IMR-90 (cell line): ENCODE measurements at regions not wholly inside any gene's neighbourhood (a gene's known extent, or its start where the extent isn't known, plus 50 kb on each side); places are given as distances from the start of the nearest gene placed in this dataset.

Source experiments
- ATAC-seq: fragments of 200-7000 bp; cut with Tn5 transposase; 2 replicates; pipeline ENCODE4 v1.9.1; 2020; ENCODE audit warnings: low read depth, mild to moderate bottlenecking, moderate library complexity
- BruUV-seq: library from RNA; stranded (reverse); fragments of 400-500 nt; replicated peaks from 2 replicates; lab custom pipeline; 2021; lab: Mats Ljungman, UMichigan
- CTCF ChIA-PET: fragments of 300-600 bp; formaldehyde crosslinking; extraction: SDS; loops from one replicate; lab custom pipeline; 2021; ENCODE audit warnings: antibody characterized with exemption; lab: Yijun Ruan, JAX
- POLR2A ChIA-PET: fragments of 300-600 bp; sonication (Branson Sonifier 250); formaldehyde crosslinking; loops from one replicate; lab custom pipeline; 2022; ENCODE audit warnings: antibody characterized with exemption; ENCODE audit not compliant: unreplicated experiment; lab: Charles Lee
- DNase-seq: peaks from one replicate; pipeline ENCODE4 v3.0.0; 2013
- H2AFZ ChIP-seq: replicated peaks from 2 replicates; pipeline ENCODE3; 2013; ENCODE audit warnings: low read length, mild to moderate bottlenecking; ENCODE audit not compliant: poor library complexity
- H2AK5ac ChIP-seq: 2 replicates; pipeline ENCODE4 v1.6.1; 2013; ENCODE audit warnings: low read depth, low read length, inconsistent platforms
- H2AK9ac ChIP-seq: replicated peaks from 2 replicates; pipeline ENCODE3; 2013; ENCODE audit warnings: mild to moderate bottlenecking, low read depth, low read length, moderate library complexity; ENCODE audit not compliant: poor library complexity
- H2BK120ac ChIP-seq: 2 replicates; pipeline ENCODE4 v1.6.1; 2013; ENCODE audit warnings: low read depth, low read length, inconsistent platforms
- H2BK15ac ChIP-seq: 3 replicates; pipeline ENCODE4 v1.6.1; 2013; ENCODE audit warnings: low read depth, low read length, inconsistent platforms
- H2BK20ac ChIP-seq: 2 replicates; pipeline ENCODE4 v1.6.1; 2013; ENCODE audit warnings: low read depth, mild to moderate bottlenecking, inconsistent platforms, low read length, moderate library complexity
- H2BK5ac ChIP-seq: 2 replicates; pipeline ENCODE4 v1.6.1; 2013; ENCODE audit warnings: mild to moderate bottlenecking, low read depth, low read length, inconsistent platforms; ENCODE audit not compliant: poor library complexity, severe bottlenecking
- H3K14ac ChIP-seq: replicated peaks from 2 replicates; pipeline ENCODE4 v1.6.1; 2013; ENCODE audit warnings: low read depth, low read length, inconsistent platforms
- H3K18ac ChIP-seq: 2 replicates; pipeline ENCODE4 v1.6.1; 2013; ENCODE audit warnings: low read depth, low read length, control low read depth
- H3K23ac ChIP-seq: 2 replicates; pipeline ENCODE4 v1.6.1; 2013; ENCODE audit warnings: low read depth, low read length, inconsistent platforms
- H3K27ac ChIP-seq: 2 replicates; pipeline ENCODE4 v1.5.1; 2013; ENCODE audit warnings: mild to moderate bottlenecking, control low read depth, low read length; ENCODE audit not compliant: insufficient read depth
- H3K27me3 ChIP-seq: 2 replicates; pipeline ENCODE4 v1.6.1; 2013; ENCODE audit warnings: low read length; ENCODE audit not compliant: control insufficient read depth, insufficient read depth
- H3K36me3 ChIP-seq: 2 replicates; pipeline ENCODE4 v1.6.1; 2013; ENCODE audit warnings: low read length, mixed read lengths; ENCODE audit not compliant: control insufficient read depth, insufficient read depth
- H3K4ac ChIP-seq: 2 replicates; pipeline ENCODE4 v1.6.1; 2013; ENCODE audit warnings: low read depth, low read length, inconsistent platforms
- H3K4me1 ChIP-seq: 2 replicates; pipeline ENCODE4 v1.6.1; 2013; ENCODE audit warnings: low read length, mixed read lengths; ENCODE audit not compliant: control insufficient read depth, insufficient read depth
- H3K4me2 ChIP-seq: 2 replicates; pipeline ENCODE4 v1.6.1; 2013; ENCODE audit warnings: low read depth, mild to moderate bottlenecking, control low read depth, low read length, moderate library complexity
- H3K4me3 ChIP-seq: 2 replicates; pipeline ENCODE4 v1.5.1; 2013; ENCODE audit warnings: low read depth, mild to moderate bottlenecking, control low read depth, low read length, moderate library complexity; ENCODE audit not compliant: insufficient read depth
- H3K56ac ChIP-seq: 2 replicates; pipeline ENCODE4 v1.6.1; 2013; ENCODE audit warnings: low read length, inconsistent platforms; ENCODE audit not compliant: insufficient read depth; ENCODE audit errors: extremely low read depth
- H3K79me1 ChIP-seq, 2 experiments: 2 replicates each; pipeline ENCODE4 v1.6.1; 2013; ENCODE audit warnings: low read length in 2 of 2, inconsistent platforms in 1 of 2, low read depth in 1 of 2
- H3K9ac ChIP-seq: 2 replicates; pipeline ENCODE4 v1.6.1; 2013; ENCODE audit warnings: low read depth, low read length, control low read depth
- H3K9me1 ChIP-seq: 2 replicates; pipeline ENCODE4 v1.6.1; 2013; ENCODE audit warnings: low read length, inconsistent platforms; ENCODE audit not compliant: insufficient read depth
- H3K9me3 ChIP-seq: 2 replicates; pipeline ENCODE4 v1.6.1; 2013; ENCODE audit warnings: low read length; ENCODE audit not compliant: control insufficient read depth, insufficient read depth
- H4K20me1 ChIP-seq: 2 replicates; pipeline ENCODE4 v1.6.1; 2013; ENCODE audit warnings: low read length, inconsistent platforms; ENCODE audit not compliant: insufficient read depth
- H4K5ac ChIP-seq: 2 replicates; pipeline ENCODE4 v1.6.1; 2013; ENCODE audit warnings: mild to moderate bottlenecking, low read depth, low read length, control low read depth
- H4K8ac ChIP-seq, 2 experiments: 2 replicates each; pipeline ENCODE4 v1.6.1; 2013; ENCODE audit warnings: low read depth in 2 of 2, low read length in 2 of 2, control low read depth in 1 of 2, inconsistent platforms in 1 of 2
- H4K91ac ChIP-seq: 2 replicates; pipeline ENCODE4 v1.6.1; 2013; ENCODE audit warnings: low read depth, low read length, inconsistent platforms; ENCODE audit not compliant: insufficient read depth
- CEBPB ChIP-seq: IDR thresholded peaks from 2 replicates; pipeline ENCODE4 v1.6.1; 2012; ENCODE audit warnings: low read depth, low read length, improper control_type of control experiment
- CHD1 ChIP-seq: IDR thresholded peaks from 2 replicates; pipeline ENCODE4 v1.6.1; 2012; ENCODE audit warnings: low read depth, low read length, improper control_type of control experiment
- MAZ ChIP-seq: IDR thresholded peaks from 2 replicates; pipeline ENCODE4 v1.6.1; 2012; ENCODE audit warnings: low read depth, mild to moderate bottlenecking, low read length, improper control_type of control experiment, moderate library complexity, borderline replicate concordance
- POLR2A ChIP-seq: IDR thresholded peaks from 2 replicates; pipeline ENCODE4 v1.6.1; 2012; ENCODE audit warnings: mild to moderate bottlenecking, low read depth, low read length
- RCOR1 ChIP-seq: IDR thresholded peaks from 2 replicates; pipeline ENCODE4 v1.6.1; 2012; ENCODE audit warnings: mild to moderate bottlenecking, low read length, improper control_type of control experiment; ENCODE audit not compliant: insufficient replicate concordance
- WGBS, 2 experiments: methylation state at CpG; one replicate each; pipeline versions ENCODE4 v1.1.5 to v1.1.7; 2013; ENCODE audit warnings: missing lambda C conversion rate in 2 of 2; ENCODE audit not compliant: insufficient read length in 1 of 2; ENCODE audit errors: extremely low coverage in 2 of 2; 5-methylcytosine and 5-hydroxymethylcytosine counted together
- dilution Hi-C: fragments of 300-500 bp; cut with HindIII; formaldehyde crosslinking; loops from one replicate; pipeline ENCODE4 v1.14.3; 2018; ENCODE audit warnings: low sequenced_read_pairs; ENCODE audit not compliant: unreplicated experiment
- in situ Hi-C: fragments of 300-500 bp; cut with MboI; formaldehyde crosslinking; loops from 3 replicates; pipeline ENCODE4 v1.14.3; 2019; ENCODE audit warnings: low sequenced_read_pairs, inconsistent platforms, mixed read lengths
- intact Hi-C: fragments of 100-400 bp; cut with micrococcal nuclease; formaldehyde crosslinking; loops from 2 replicates; pipeline ENCODE4 v1.10.0; 2022

DNA sequence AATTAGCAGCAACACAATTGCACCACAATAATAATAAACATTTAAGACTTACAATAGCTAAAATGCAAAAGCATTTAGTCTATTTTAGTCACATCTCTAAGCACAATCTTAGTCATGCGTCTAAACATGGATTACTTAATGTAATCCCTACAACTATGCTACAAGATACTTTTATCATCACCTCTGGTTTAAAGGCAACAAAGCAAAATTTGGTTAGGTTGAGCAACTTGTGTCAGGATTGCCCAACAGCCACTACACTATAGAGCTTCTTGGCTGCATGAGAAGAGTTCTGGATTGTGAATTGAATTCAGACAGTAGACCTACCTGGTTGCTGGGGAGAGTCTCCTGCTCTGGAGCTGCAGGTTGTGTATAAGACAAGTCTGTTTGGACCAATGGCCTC, 146.5 kb upstream of the PUDP start:
- TF ChIP-seq CEBPB (peak; percentile 78), POLR2A (no peak), RCOR1 (no peak), CHD1 (no peak), MAZ (no peak)
- H3K14ac ChIP-seq: no peak overlapping the region
- H3K27ac ChIP-seq: no peak overlapping the region
- H4K8ac ChIP-seq: no peak overlapping the region
- H3K18ac ChIP-seq: no peak overlapping the region
- no peak overlapping the region for H4K91ac ChIP-seq
- H2BK120ac ChIP-seq: no peak overlapping the region
- H4K5ac ChIP-seq: no peak overlapping the region
- no peaks in the 10 kb centered on the region for H4K20me1 ChIP-seq
- BruUV-seq: no TSS peak
- H3K9me1 ChIP-seq: no peaks in the 10 kb centered on the region
- H2AK9ac ChIP-seq: no peak overlapping the region
- in situ Hi-C loops: no loop called here
- dilution Hi-C loops: no loop called here
- CTCF ChIA-PET: no interaction called here
- H3K4ac ChIP-seq: no peak overlapping the region
- H3K9ac ChIP-seq: no peak overlapping the region
- H2BK15ac ChIP-seq: no peak overlapping the region
- POLR2A ChIA-PET: no interaction called here
- DNase-seq (peak; percentile 27), ATAC-seq (peak; percentile 35; the same call in 1 of the 2 replicates)
- no peak overlapping the region for H3K4me2 ChIP-seq
- no peak overlapping the region for H2BK5ac ChIP-seq
- no CpG with 5 or more reads among the region's 1 CpG for WGBS, 2 experiments
- no peaks in the 10 kb centered on the region for H3K79me1 ChIP-seq
- H3K23ac ChIP-seq: no peak overlapping the region
- H2AK5ac ChIP-seq: no peak overlapping the region
- H3K4me3 ChIP-seq: no peak overlapping the region
- intact Hi-C loops: no loop called here
- H3K27me3 ChIP-seq: no peaks in the 10 kb centered on the region
- H3K36me3 ChIP-seq: no peaks in the 10 kb centered on the region
- H3K9me3 ChIP-seq: peaks cover 3% of the 10 kb centered on the region; the same call in 1 of the 2 replicates
- H3K56ac ChIP-seq: peak overlapping the region; percentile 10; the same call in 1 of the 2 replicates
- H2BK20ac ChIP-seq: no peak overlapping the region
- H2AFZ ChIP-seq: no peak overlapping the region
- H3K4me1 ChIP-seq: no peaks in the 10 kb centered on the region
